Stimulated activated CD4-positive, alpha-beta T cell treated with anti-CD3 and anti-CD28 coated beads, TNF-alpha, amount 100 ng/mL, for 48 hours (primary cell): ENCODE measurements at regions not wholly inside any gene's neighbourhood (a gene's known extent, or its start where the extent isn't known, plus 50 kb on each side); places are given as distances from the start of the nearest gene placed in this dataset.
"Not testable (repeated sequence)": the region's sequence is repeated elsewhere in the genome, so short reads cannot be mapped to it uniquely, and the experiment has no call there.

Experiments used
- DNase-seq, 3 donors: peaks; one replicate each; pipeline ENCODE4 v3.0.0-alpha.2; 2020; ENCODE audit warnings: low read depth in 3 of 3

DNA sequence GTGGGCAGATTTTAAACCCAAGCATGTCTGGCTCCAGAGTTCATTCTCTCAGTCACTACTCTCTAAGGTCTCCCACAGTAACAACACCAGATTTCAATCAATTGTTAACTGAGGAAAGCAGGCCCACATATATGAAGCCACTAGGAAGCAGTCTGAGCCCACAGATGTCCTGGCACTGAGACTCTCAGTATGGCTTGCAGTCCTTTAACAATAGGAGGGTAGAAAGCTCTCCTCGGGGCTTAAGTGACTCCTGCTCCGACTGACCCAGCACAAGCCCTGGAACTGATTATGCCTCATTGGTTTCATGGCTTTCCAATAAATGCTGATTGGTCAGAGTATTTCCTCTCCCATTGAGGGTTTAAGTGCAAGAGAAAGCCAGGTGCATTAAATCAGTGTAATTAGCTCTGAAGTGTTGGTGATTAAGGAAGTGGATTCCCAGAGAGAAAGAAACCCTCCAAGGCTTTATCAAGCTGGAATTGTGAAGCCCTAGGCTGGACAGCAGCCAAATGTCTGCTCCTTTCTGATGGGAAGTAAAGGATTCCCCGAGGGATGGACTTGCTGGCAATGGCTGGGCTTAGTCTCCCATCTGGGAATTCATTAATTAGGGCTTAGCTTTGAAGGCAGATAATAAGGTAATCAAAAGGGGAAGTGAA lies 76.6 kb upstream of the PROKR2 start:
- no peak for DNase-seq

GRCh38 chr20:5390720-5391119 lies 74.0 kb upstream of the PROKR2 start:
- no peak for DNase-seq

DNA sequence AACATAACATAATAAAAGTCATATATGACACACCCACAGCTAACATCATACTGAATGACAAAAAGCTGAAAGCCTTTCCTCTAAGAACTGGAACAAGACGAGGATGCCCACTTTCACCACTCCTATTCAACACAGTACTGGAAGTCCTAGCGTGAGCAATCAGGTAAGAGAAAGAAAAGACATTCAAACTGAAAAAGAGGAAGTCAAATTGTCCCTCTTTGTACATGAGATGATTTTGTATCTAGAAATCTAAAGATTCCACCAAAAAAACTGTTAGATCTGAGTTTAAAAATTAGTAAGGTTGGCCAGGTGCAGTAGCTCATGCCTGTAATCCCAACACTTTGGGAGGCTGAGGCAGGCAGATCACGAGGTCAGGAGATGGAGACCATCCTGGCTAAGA lies 70.1 kb upstream of the PROKR2 start:
- DNase-seq: not testable (repeated sequence)

- not testable (repeated sequence) for DNase-seq
These were observed 64.8 kb upstream of the PROKR2 start for GRCh38 chr20:5381527-5381926.

DNA sequence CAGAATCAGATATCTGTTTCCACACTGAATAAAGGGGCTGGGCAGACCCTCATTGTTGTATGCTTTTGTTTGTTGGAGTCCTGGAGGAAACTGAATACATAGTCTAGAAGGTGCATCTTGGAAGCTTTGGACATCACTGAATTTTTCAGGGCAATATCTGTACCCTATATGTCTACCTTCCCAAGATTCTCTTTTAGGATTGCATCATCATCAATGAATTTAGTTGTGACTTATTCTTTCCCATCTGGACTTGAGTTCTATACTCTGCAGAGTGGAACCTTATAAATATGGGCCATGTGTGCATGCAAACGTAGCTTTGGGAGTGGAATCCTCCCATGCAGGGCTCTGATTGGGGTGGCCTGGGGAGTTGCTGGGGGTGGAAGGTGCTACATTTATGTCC lies 60.7 kb upstream of the PROKR2 start:
- no peak for DNase-seq

DNA sequence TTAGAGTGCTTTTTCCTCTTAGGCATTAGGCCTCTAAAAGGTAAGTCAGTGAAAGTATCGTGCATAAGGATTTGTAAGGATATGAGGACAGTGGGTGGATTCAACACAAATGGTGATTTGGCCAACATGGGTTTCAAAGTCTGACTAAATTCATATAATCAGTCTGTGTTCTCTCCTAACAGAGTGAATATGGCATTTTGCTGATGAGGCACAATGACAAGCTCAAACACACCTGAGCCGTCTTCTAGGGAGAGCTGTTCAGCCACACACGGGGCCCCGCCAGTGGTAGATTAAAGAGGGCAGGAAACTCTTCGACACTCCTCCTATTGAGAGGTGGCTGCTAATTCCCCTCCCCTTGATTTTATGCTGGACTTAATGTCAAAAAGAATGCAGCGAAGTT lies 59.5 kb upstream of the PROKR2 start:
- no peak for DNase-seq

DNA sequence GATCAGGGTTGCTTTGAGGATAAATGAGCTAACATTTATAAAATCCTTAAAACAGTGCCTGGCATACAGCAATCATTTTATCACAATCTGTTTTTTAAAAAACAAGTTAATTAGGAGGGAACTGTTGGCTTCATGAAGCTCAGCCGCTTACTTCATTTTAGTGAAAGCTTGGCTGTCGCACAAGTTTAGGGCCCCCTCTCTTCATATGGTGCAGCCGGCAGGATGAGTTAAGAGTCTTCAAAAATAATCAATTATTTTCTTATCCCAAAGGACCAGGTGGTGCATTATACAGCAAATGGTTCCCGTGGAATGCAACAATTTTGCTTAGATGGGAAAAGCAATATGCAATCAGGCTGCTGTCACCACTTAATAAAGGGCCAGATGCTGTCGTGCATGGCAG lies 57.4 kb upstream of the PROKR2 start:
- DNase-seq: no peak

DNA sequence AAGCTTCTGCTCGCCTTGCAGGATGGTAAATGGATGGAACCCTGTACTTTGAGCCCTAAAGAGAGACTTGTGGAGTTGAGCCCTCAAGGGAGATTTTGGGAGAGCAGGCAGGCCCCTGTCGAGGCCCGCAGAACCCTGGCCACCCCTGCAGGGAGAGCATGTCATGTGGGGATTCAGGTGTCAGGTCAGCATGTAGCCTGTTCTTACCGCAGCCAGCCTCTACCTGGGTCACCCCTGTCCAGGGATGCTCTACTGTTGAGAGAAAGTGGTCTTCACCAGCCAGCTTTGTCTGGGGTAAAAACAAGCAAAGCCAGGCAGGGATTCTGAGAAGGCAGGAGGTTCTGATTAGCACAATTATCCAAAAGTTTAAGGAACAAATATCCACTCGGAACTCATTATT lies 55.6 kb upstream of the PROKR2 start:
- no peak for DNase-seq

DNA sequence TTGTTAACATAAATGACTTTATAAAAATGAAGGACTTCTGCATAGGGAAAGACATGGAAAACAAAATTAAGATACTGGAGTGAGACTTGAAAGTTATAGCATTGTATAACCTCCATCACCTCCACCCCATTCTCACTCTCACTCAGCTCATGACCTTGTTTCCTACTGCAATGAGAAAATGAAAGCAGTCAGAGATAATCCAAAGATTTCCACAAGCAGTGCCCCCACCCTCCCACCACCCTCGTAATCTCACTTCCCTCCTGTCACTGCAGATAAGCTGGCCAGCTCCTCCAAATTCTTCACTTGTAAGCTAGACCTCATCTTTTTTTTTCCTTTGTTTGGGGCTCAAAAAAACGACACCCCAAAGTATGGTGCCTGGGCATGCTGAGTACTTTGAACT lies 52.9 kb upstream of the PROKR2 start:
- no peak for DNase-seq
